ENCODE measurements at regions not wholly inside any gene's neighbourhood (a gene's known extent, or its start where the extent isn't known, plus 50 kb on each side); places are given as distances from the start of the nearest gene placed in this dataset.

- no peak for TF ChIP-seq CTCF (IDR thresholded peaks at IDR 0.05)
- no peak for TF ChIP-seq POLR2AphosphoS5 (IDR thresholded peaks at IDR 0.05)
- no peak for TF ChIP-seq POLR2A (IDR thresholded peaks at IDR 0.05; ENCODE audit: low read depth)
These were observed 388.0 kb downstream of the TRIB2 start for GRCh38 chr2:13104723-13105122.
